Epidermal melanocyte (primary cell): ENCODE measurements at regions not wholly inside any gene's neighbourhood (a gene's known extent, or its start where the extent isn't known, plus 50 kb on each side); places are given as distances from the start of the nearest gene placed in this dataset.

Source experiments
- DNase-seq: peaks from one replicate; pipeline ENCODE4 v3.0.0; 2011; ENCODE audit warnings: low spot score; ENCODE audit not compliant: insufficient read length

- DNase-seq = no peak
Observed at GRCh38 chr5:145510324-145510723, 324.8 kb downstream of the PRELID2 start.

GRCh38 chr5:145509336-145510136, 325.6 kb downstream of the PRELID2 start:
- DNase-seq = no peak

- DNase-seq = no peak
Observed at GRCh38 chr5:145506185-145506850, 328.8 kb downstream of the PRELID2 start.

- no peak for DNase-seq
Observed at GRCh38 chr5:145502906-145503305, 332.2 kb downstream of the PRELID2 start.

GRCh38 chr5:145500710-145501109, 334.4 kb downstream of the PRELID2 start:
- DNase-seq = no peak

GRCh38 chr5:145499483-145499882, 335.7 kb downstream of the PRELID2 start:
- DNase-seq = peak; percentile 50

GRCh38 chr5:145497052-145497451, 338.1 kb downstream of the PRELID2 start:
- DNase-seq = no peak

GRCh38 chr5:145495741-145496140, 339.4 kb downstream of the PRELID2 start:
- no peak for DNase-seq

- DNase-seq = no peak
Observed at GRCh38 chr5:145495196-145495595, 339.9 kb downstream of the PRELID2 start.

- no peak for DNase-seq
Observed at GRCh38 chr5:145493435-145493834, 341.7 kb downstream of the PRELID2 start.

GRCh38 chr5:145489516-145489915, 345.6 kb downstream of the PRELID2 start:
- no peak for DNase-seq

GRCh38 chr5:145484158-145484557, 351.0 kb downstream of the PRELID2 start:
- no peak for DNase-seq

- DNase-seq = no peak
Observed at GRCh38 chr5:145483212-145483611, 351.9 kb downstream of the PRELID2 start.

GRCh38 chr5:145479857-145480256, 355.3 kb downstream of the PRELID2 start:
- DNase-seq = no peak

GRCh38 chr5:145479271-145479670, 355.9 kb downstream of the PRELID2 start:
- DNase-seq = no peak

- DNase-seq = no peak
Observed at GRCh38 chr5:145478651-145479050, 356.5 kb downstream of the PRELID2 start.

- no peak for DNase-seq
Observed at GRCh38 chr5:145473042-145473642, 362.0 kb downstream of the PRELID2 start.

GRCh38 chr5:145471831-145472612, 363.1 kb downstream of the PRELID2 start:
- no peak for DNase-seq

GRCh38 chr5:145471026-145471425, 364.1 kb downstream of the PRELID2 start:
- DNase-seq = no peak

- DNase-seq = no peak
Observed at GRCh38 chr5:145470396-145470979, 364.7 kb downstream of the PRELID2 start.

- no peak for DNase-seq
Observed at GRCh38 chr5:145467446-145467845, 367.7 kb downstream of the PRELID2 start.
